ENCODE measurements at regions not wholly inside any gene's neighbourhood (a gene's known extent, or its start where the extent isn't known, plus 50 kb on each side); places are given as distances from the start of the nearest gene placed in this dataset.

GRCh38 chr14:82490397-82490796 is 956.7 kb upstream of the SEL1L start:
- no peak for DNase-seq

- no peak for DNase-seq
Measured at GRCh38 chr14:82492157-82492556, 958.5 kb upstream of the SEL1L start.

GRCh38 chr14:82500222-82500621 is 966.6 kb upstream of the SEL1L start:
- DNase-seq, result no peak

- DNase-seq, result no peak
Measured at GRCh38 chr14:82501554-82501953, 967.9 kb upstream of the SEL1L start.

- DNase-seq, result no peak
Measured at GRCh38 chr14:82502043-82502442, 968.4 kb upstream of the SEL1L start.

- DNase-seq, result no peak
Measured at GRCh38 chr14:82504894-82505293, 971.2 kb upstream of the SEL1L start.

GRCh38 chr14:82510007-82510406 is 976.4 kb upstream of the SEL1L start:
- no peak for DNase-seq

- no peak for DNase-seq
Measured at GRCh38 chr14:82511399-82511798, 977.7 kb upstream of the SEL1L start.

GRCh38 chr14:82520765-82521164 is 987.1 kb upstream of the SEL1L start:
- no peak for DNase-seq

- no peak for DNase-seq
Measured at GRCh38 chr14:82521191-82521590, 987.5 kb upstream of the SEL1L start.

- peak; percentile 27 for DNase-seq
Measured at GRCh38 chr14:82528016-82528415, 994.4 kb upstream of the SEL1L start.

- DNase-seq, result no peak
Measured at GRCh38 chr14:82533351-82533750, 999.7 kb upstream of the SEL1L start.

- DNase-seq, result no peak
Measured at GRCh38 chr14:82536566-82536965, 1002.9 kb upstream of the SEL1L start.

GRCh38 chr14:82537831-82538230 is 1004.2 kb upstream of the SEL1L start:
- DNase-seq, result no peak

- DNase-seq, result no peak
Measured at GRCh38 chr14:82546401-82546800, 1012.7 kb upstream of the SEL1L start.

GRCh38 chr14:82549306-82549990 is 1015.8 kb upstream of the SEL1L start:
- DNase-seq, result peak; percentile 2

GRCh38 chr14:82562881-82563280 is 1029.2 kb upstream of the SEL1L start:
- no peak for DNase-seq

GRCh38 chr14:82565825-82566224 is 1032.2 kb upstream of the SEL1L start:
- DNase-seq, result peak; percentile 6

GRCh38 chr14:82587226-82587625 is 1053.6 kb upstream of the SEL1L start:
- no peak for DNase-seq

GRCh38 chr14:82595466-82595865 is 1061.8 kb upstream of the SEL1L start:
- DNase-seq, result peak; percentile 10

GRCh38 chr14:82602794-82603193 is 1069.1 kb upstream of the SEL1L start:
- no peak for DNase-seq

- no peak for DNase-seq
Measured at GRCh38 chr14:82604819-82605218, 1071.2 kb upstream of the SEL1L start.

- DNase-seq, result no peak
Measured at GRCh38 chr14:82621881-82622450, 1088.3 kb upstream of the SEL1L start.

GRCh38 chr14:82626156-82627066 is 1092.8 kb upstream of the SEL1L start:
- no peak for DNase-seq

Measured in NCI-H510A treated with DMSO at 0.1 percent for 48 hours (cell line).